Natural killer cell (primary cell): ENCODE measurements at regions not wholly inside any gene's neighbourhood (a gene's known extent, or its start where the extent isn't known, plus 50 kb on each side); places are given as distances from the start of the nearest gene placed in this dataset.

Experiments
- ATAC-seq, 3 donors: fragments of 150-1000 bp in 2 of 3; fragments of 200-7000 bp in 1 of 3; cut with Tn5 transposase; 1 replicate in 1 of 3; 2 replicates in 2 of 3; pipeline ENCODE4 v1.10.0; 2021; ENCODE audit warnings: mild to moderate bottlenecking in 2 of 3, moderate library complexity in 2 of 3
- DNase-seq, 2 donors: peaks; one replicate each; pipeline versions ENCODE4 v3.0.0 to v3.0.0-alpha.2; 2013 to 2021; ENCODE audit warnings: mixed read lengths in 1 of 2
- H3K27ac ChIP-seq: one replicate; pipeline ENCODE4 v1.5.1; 2013; ENCODE audit warnings: mild to moderate bottlenecking, low read length
- H3K27me3 ChIP-seq: one replicate; pipeline ENCODE4 v1.6.1; 2013; ENCODE audit warnings: low read length; ENCODE audit not compliant: control insufficient read depth, insufficient read depth
- H3K36me3 ChIP-seq: one replicate; pipeline ENCODE4 v1.6.1; 2013; ENCODE audit warnings: low read length; ENCODE audit not compliant: control insufficient read depth, insufficient read depth
- H3K4me1 ChIP-seq: one replicate; pipeline ENCODE4 v1.6.1; 2013; ENCODE audit warnings: low read length; ENCODE audit not compliant: control insufficient read depth, insufficient read depth
- H3K4me3 ChIP-seq: one replicate; pipeline ENCODE4 v1.5.1; 2013; ENCODE audit warnings: low read length
- H3K9me3 ChIP-seq: one replicate; pipeline ENCODE4 v1.6.1; 2013; ENCODE audit warnings: low read length; ENCODE audit not compliant: control insufficient read depth, insufficient read depth
- H3K27ac Mint-ChIP-seq, 2 donors: one replicate each; pipeline ENCODE4 v1.8.0; 2022; ENCODE audit warnings: mild to moderate bottlenecking in 2 of 2, mixed read lengths in 2 of 2, moderate library complexity in 1 of 2
- H3K27me3 Mint-ChIP-seq, 2 donors: one replicate each; pipeline ENCODE4 v1.8.0; 2022; ENCODE audit warnings: low read depth in 2 of 2, mixed read lengths in 2 of 2
- H3K36me3 Mint-ChIP-seq: one replicate; pipeline ENCODE4 v1.8.0; 2022; ENCODE audit warnings: mixed read lengths
- H3K4me1 Mint-ChIP-seq, 2 donors: one replicate each; pipeline ENCODE4 v1.8.0; 2022; ENCODE audit warnings: mixed read lengths in 2 of 2
- H3K4me3 Mint-ChIP-seq: one replicate; pipeline ENCODE4 v1.8.0; 2022; ENCODE audit warnings: mild to moderate bottlenecking, moderate library complexity, mixed read lengths
- H3K9me3 Mint-ChIP-seq, 2 donors: one replicate each; pipeline ENCODE4 v1.8.0; 2022; ENCODE audit warnings: mixed read lengths in 2 of 2
- WGBS: methylation state at CpG from one replicate; pipeline ENCODE4 v1.1.7; 2013; ENCODE audit warnings: missing lambda C conversion rate; ENCODE audit not compliant: insufficient coverage; 5-methylcytosine and 5-hydroxymethylcytosine counted together
- intact Hi-C: fragments of 100-400 bp; cut with micrococcal nuclease; formaldehyde crosslinking; loops from one replicate; pipeline ENCODE4 v1.14.2; 2022
- TF ChIP-seq, protein P1 (sequence below): fragments of 200-600 bp; IDR thresholded peaks from one replicate; pipeline ENCODE4 v1.8.0; 2022; ENCODE audit warnings: antibody characterized with exemption

- WGBS = under 1% methylated on average over 7 of the region's 10 CpGs
- peaks cover 95 to 100% of the 10 kb centered on the region in 2 donors for H3K4me1 Mint-ChIP-seq
- peak overlapping the region; percentile 79 for H3K4me3 Mint-ChIP-seq
- Histone ChIP-seq H3K27ac (peak overlapping the region; percentile 16), H3K9me3 (no peaks in the 10 kb centered on the region), H3K27me3 (no peaks in the 10 kb centered on the region), H3K36me3 (no peaks in the 10 kb centered on the region), H3K4me3 (no peak overlapping the region), H3K4me1 (peaks cover 86% of the 10 kb centered on the region)
- H3K27me3 Mint-ChIP-seq = no peaks in the 10 kb centered on the region
- H3K36me3 Mint-ChIP-seq = no peaks in the 10 kb centered on the region
- intact Hi-C loops = no loop called here
- TF ChIP-seq, protein P1, sequence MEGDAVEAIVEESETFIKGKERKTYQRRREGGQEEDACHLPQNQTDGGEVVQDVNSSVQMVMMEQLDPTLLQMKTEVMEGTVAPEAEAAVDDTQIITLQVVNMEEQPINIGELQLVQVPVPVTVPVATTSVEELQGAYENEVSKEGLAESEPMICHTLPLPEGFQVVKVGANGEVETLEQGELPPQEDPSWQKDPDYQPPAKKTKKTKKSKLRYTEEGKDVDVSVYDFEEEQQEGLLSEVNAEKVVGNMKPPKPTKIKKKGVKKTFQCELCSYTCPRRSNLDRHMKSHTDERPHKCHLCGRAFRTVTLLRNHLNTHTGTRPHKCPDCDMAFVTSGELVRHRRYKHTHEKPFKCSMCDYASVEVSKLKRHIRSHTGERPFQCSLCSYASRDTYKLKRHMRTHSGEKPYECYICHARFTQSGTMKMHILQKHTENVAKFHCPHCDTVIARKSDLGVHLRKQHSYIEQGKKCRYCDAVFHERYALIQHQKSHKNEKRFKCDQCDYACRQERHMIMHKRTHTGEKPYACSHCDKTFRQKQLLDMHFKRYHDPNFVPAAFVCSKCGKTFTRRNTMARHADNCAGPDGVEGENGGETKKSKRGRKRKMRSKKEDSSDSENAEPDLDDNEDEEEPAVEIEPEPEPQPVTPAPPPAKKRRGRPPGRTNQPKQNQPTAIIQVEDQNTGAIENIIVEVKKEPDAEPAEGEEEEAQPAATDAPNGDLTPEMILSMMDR = no peak
- DNase-seq (peak; percentile 36 to 56), ATAC-seq (peak; percentile 63 to 80 (median 68))
- H3K9me3 Mint-ChIP-seq = no peaks in the 10 kb centered on the region
- H3K27ac Mint-ChIP-seq = peak overlapping the region; percentile 90 to 95
Observed at GRCh38 chr18:46343931-46344372, 239.8 kb downstream of the HAUS1 start.

GRCh38 chr18:46344416-46345180 lies 240.4 kb downstream of the HAUS1 start:
- peak overlapping the region; percentile 6 for H3K27ac ChIP-seq
- no peaks in the 10 kb centered on the region for H3K36me3 Mint-ChIP-seq
- no peak for ATAC-seq
- no peaks in the 10 kb centered on the region for H3K36me3 ChIP-seq
- TF ChIP-seq, protein P1 = no peak
- H3K4me3 Mint-ChIP-seq = peak overlapping the region; percentile 35
- peaks cover 95 to 100% of the 10 kb centered on the region in 2 donors for H3K4me1 Mint-ChIP-seq
- H3K9me3 Mint-ChIP-seq = no peaks in the 10 kb centered on the region
- H3K27me3 ChIP-seq = no peaks in the 10 kb centered on the region
- peak overlapping the region; percentile 90 to 95 for H3K27ac Mint-ChIP-seq
- 63% methylated on average over 14 of the region's 14 CpGs for WGBS
- H3K9me3 ChIP-seq = no peaks in the 10 kb centered on the region
- H3K4me3 ChIP-seq = no peak overlapping the region
- intact Hi-C loops = no loop called here
- peaks cover 84% of the 10 kb centered on the region for H3K4me1 ChIP-seq
- no peak for DNase-seq
- H3K27me3 Mint-ChIP-seq = no peaks in the 10 kb centered on the region

- H3K9me3 ChIP-seq = no peaks in the 10 kb centered on the region
- 91% methylated on average over 4 of the region's 4 CpGs for WGBS
- Mint-ChIP-seq H3K27ac (peak overlapping the region; percentile 90 to 95), H3K4me3 (no peak overlapping the region), H3K9me3 (no peaks in the 10 kb centered on the region), H3K4me1 (peaks cover 95 to 100% of the 10 kb centered on the region in 2 donors), H3K27me3 (no peaks in the 10 kb centered on the region), H3K36me3 (no peaks in the 10 kb centered on the region)
- no peak for DNase-seq
- ATAC-seq = no peak
- no peak overlapping the region for H3K27ac ChIP-seq
- peaks cover 82% of the 10 kb centered on the region for H3K4me1 ChIP-seq
- H3K4me3 ChIP-seq = no peak overlapping the region
- H3K27me3 ChIP-seq = no peaks in the 10 kb centered on the region
- TF ChIP-seq, protein P1 = no peak
- intact Hi-C loops = no loop called here
- no peaks in the 10 kb centered on the region for H3K36me3 ChIP-seq
Observed at GRCh38 chr18:46345181-46345465, 240.9 kb downstream of the HAUS1 start.

DNA sequence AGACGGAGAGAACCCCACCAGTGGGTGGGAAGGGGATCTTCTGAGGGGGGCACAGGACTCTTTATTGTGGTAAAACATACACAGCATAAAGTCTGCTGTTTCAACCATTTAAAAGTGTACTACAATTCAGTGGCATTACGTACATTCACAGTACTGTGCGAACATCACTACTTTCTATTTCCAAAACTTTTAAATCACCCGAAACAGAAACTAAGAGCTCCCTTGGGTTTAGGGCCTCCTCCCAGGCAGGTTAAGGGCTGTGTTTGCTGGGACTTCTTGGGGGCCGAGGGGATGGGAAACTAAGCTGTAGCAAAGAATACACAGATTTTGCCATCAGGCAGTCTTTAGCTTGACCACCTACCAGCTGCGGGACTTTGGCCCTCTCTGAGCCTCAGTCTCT lies 242.0 kb downstream of the HAUS1 start:
- TF ChIP-seq, protein P1 = no peak
- H3K36me3 Mint-ChIP-seq = no peaks in the 10 kb centered on the region
- peak; percentile 60 to 73 (median 69) for ATAC-seq
- Histone ChIP-seq H3K9me3 (no peaks in the 10 kb centered on the region), H3K4me3 (no peak overlapping the region), H3K27me3 (no peaks in the 10 kb centered on the region), H3K4me1 (peaks cover 81% of the 10 kb centered on the region), H3K27ac (peak overlapping the region; percentile 62), H3K36me3 (no peaks in the 10 kb centered on the region)
- DNase-seq = no peak
- intact Hi-C loops = loop anchor here (1.0 kb wide), 1 partner anchor 10 kb away; no protein-coding TSS in a partner anchor
- H3K27ac Mint-ChIP-seq = peak overlapping the region; percentile 90 to 95
- no peaks in the 10 kb centered on the region for H3K9me3 Mint-ChIP-seq
- H3K4me3 Mint-ChIP-seq = peak overlapping the region; percentile 59
- WGBS = 58% methylated on average over 5 of the region's 6 CpGs
- peaks cover 95 to 100% of the 10 kb centered on the region in 2 donors for H3K4me1 Mint-ChIP-seq
- H3K27me3 Mint-ChIP-seq = no peaks in the 10 kb centered on the region
